ENCODE measurements at regions not wholly inside any gene's neighbourhood (a gene's known extent, or its start where the extent isn't known, plus 50 kb on each side); places are given as distances from the start of the nearest gene placed in this dataset.

GRCh38 chr3:104388619-104389018 is 978.1 kb upstream of the ALCAM start:
- DNase-seq (ENCODE audit: unreplicated experiment): peak; percentile 35
- H3K27ac Mint-ChIP-seq (ENCODE audit: low read depth, unreplicated experiment): no peak overlapping the region
- H3K9me3 Mint-ChIP-seq (ENCODE audit: unreplicated experiment): peaks cover 8% of the 10 kb centered on the region
- intact Hi-C loops (cut with micrococcal nuclease): no loop called here
- no peak for TF ChIP-seq CTCF (IDR thresholded peaks at IDR 0.05; ENCODE audit: unreplicated experiment)
- ChIA-PET POLR2A (interaction anchor here (0.9 kb wide), 1 partner anchor 980 kb away, joined by 3 read pairs; no protein-coding TSS in a partner anchor), CTCF (interaction anchor here (0.6 kb wide), 2 partner anchors 574 to 1911 kb away, joined by 3 to 4 read pairs; no protein-coding TSS in a partner anchor)
- H3K36me3 Mint-ChIP-seq (ENCODE audit: insufficient read depth, unreplicated experiment): no peaks in the 10 kb centered on the region
- no TSS peak for BruUV-seq (replicated peaks)
- no peak overlapping the region for H3K4me3 Mint-ChIP-seq (ENCODE audit: unreplicated experiment)
- H3K27me3 Mint-ChIP-seq (ENCODE audit: insufficient read depth, unreplicated experiment): no peaks in the 10 kb centered on the region
- peaks cover 5% of the 10 kb centered on the region for H3K4me1 Mint-ChIP-seq (ENCODE audit: insufficient read depth, unreplicated experiment)

- no TSS peak for BruUV-seq (replicated peaks)
- ChIA-PET CTCF (interaction anchor here (0.6 kb wide), 1 partner anchor 9 kb away, joined by 3 read pairs; no protein-coding TSS in a partner anchor), POLR2A (interaction anchor here (1.2 kb wide), 1 partner anchor 14 kb away, joined by 3 read pairs; no protein-coding TSS in a partner anchor)
- Mint-ChIP-seq H3K27me3 (ENCODE audit: insufficient read depth, unreplicated experiment) (no peaks in the 10 kb centered on the region), H3K4me3 (ENCODE audit: unreplicated experiment) (no peak overlapping the region), H3K36me3 (ENCODE audit: insufficient read depth, unreplicated experiment) (no peaks in the 10 kb centered on the region), H3K4me1 (ENCODE audit: insufficient read depth, unreplicated experiment) (peaks cover 12% of the 10 kb centered on the region), H3K27ac (ENCODE audit: low read depth, unreplicated experiment) (no peak overlapping the region), H3K9me3 (ENCODE audit: unreplicated experiment) (peaks cover 8% of the 10 kb centered on the region)
- peak; percentile 6 for DNase-seq (ENCODE audit: unreplicated experiment)
- no peak for TF ChIP-seq CTCF (IDR thresholded peaks at IDR 0.05; ENCODE audit: unreplicated experiment)
- intact Hi-C loops (cut with micrococcal nuclease): no loop called here
Measured at GRCh38 chr3:104392327-104392726, 974.4 kb upstream of the ALCAM start.

GRCh38 chr3:104396974-104397669 is 969.6 kb upstream of the ALCAM start:
- peak; percentile 89 for DNase-seq (ENCODE audit: unreplicated experiment)
- no peak for TF ChIP-seq CTCF (IDR thresholded peaks at IDR 0.05; ENCODE audit: unreplicated experiment)
- no TSS peak for BruUV-seq (replicated peaks)
- POLR2A ChIA-PET: interaction anchor here (0.6 to 1.3 kb wide), 4 partner anchors 12 to 983 kb away, joined by 3 to 7 read pairs (median 4); no protein-coding TSS in a partner anchor
- intact Hi-C loops (cut with micrococcal nuclease): no loop called here
- peaks cover 14% of the 10 kb centered on the region for H3K4me1 Mint-ChIP-seq (ENCODE audit: insufficient read depth, unreplicated experiment)
- CTCF ChIA-PET: interaction anchor here (1.0 kb wide), 1 partner anchor 295 kb away, joined by 3 read pairs; no protein-coding TSS in a partner anchor
- peak overlapping the region; percentile 2 for H3K27ac Mint-ChIP-seq (ENCODE audit: low read depth, unreplicated experiment)
- no peak overlapping the region for H3K4me3 Mint-ChIP-seq (ENCODE audit: unreplicated experiment)
- no peaks in the 10 kb centered on the region for H3K27me3 Mint-ChIP-seq (ENCODE audit: insufficient read depth, unreplicated experiment)
- peaks cover 9% of the 10 kb centered on the region for H3K9me3 Mint-ChIP-seq (ENCODE audit: unreplicated experiment)
- H3K36me3 Mint-ChIP-seq (ENCODE audit: insufficient read depth, unreplicated experiment): no peaks in the 10 kb centered on the region

GRCh38 chr3:104397713-104398112 is 969.0 kb upstream of the ALCAM start:
- intact Hi-C loops (cut with micrococcal nuclease): no loop called here
- no peaks in the 10 kb centered on the region for H3K27me3 Mint-ChIP-seq (ENCODE audit: insufficient read depth, unreplicated experiment)
- no peaks in the 10 kb centered on the region for H3K36me3 Mint-ChIP-seq (ENCODE audit: insufficient read depth, unreplicated experiment)
- BruUV-seq (replicated peaks): no TSS peak
- ChIA-PET CTCF (interaction anchor here (0.7 to 1.0 kb wide), 2 partner anchors 295 to 1723 kb away, joined by 3 read pairs; no protein-coding TSS in a partner anchor), POLR2A (interaction anchor here (1.0 to 1.3 kb wide), 3 partner anchors 11 to 982 kb away, joined by 3 to 7 read pairs (median 4); no protein-coding TSS in a partner anchor)
- peaks cover 14% of the 10 kb centered on the region for H3K4me1 Mint-ChIP-seq (ENCODE audit: insufficient read depth, unreplicated experiment)
- TF ChIP-seq CTCF (IDR thresholded peaks at IDR 0.05; ENCODE audit: unreplicated experiment): no peak
- peak overlapping the region; percentile 2 for H3K27ac Mint-ChIP-seq (ENCODE audit: low read depth, unreplicated experiment)
- H3K4me3 Mint-ChIP-seq (ENCODE audit: unreplicated experiment): no peak overlapping the region
- peak; percentile 0 for DNase-seq (ENCODE audit: unreplicated experiment)
- peaks cover 8% of the 10 kb centered on the region for H3K9me3 Mint-ChIP-seq (ENCODE audit: unreplicated experiment)
